ENCODE measurements at regions not wholly inside any gene's neighbourhood (a gene's known extent, or its start where the extent isn't known, plus 50 kb on each side); places are given as distances from the start of the nearest gene placed in this dataset.

DNA sequence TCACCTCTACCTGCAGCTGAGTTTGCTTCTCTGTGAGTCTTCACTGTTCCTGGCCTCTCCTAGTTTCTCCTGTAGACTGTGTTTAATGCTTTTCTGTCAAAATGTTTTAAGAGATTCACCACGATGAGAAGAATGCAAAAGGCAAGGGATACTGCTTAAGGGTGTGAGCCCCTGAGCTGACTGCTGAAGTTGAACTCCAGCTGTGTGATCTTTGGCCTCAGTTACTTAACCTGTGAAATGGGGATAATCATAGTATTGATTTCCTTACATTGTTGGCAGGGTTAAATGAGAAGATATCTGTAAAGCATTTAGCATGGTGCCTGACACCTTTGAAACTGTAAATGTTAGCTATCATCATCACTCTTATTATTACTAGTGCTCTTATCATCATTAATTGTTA lies 230.2 kb upstream of the MYLIP start:
- TF ChIP-seq, protein P1, sequence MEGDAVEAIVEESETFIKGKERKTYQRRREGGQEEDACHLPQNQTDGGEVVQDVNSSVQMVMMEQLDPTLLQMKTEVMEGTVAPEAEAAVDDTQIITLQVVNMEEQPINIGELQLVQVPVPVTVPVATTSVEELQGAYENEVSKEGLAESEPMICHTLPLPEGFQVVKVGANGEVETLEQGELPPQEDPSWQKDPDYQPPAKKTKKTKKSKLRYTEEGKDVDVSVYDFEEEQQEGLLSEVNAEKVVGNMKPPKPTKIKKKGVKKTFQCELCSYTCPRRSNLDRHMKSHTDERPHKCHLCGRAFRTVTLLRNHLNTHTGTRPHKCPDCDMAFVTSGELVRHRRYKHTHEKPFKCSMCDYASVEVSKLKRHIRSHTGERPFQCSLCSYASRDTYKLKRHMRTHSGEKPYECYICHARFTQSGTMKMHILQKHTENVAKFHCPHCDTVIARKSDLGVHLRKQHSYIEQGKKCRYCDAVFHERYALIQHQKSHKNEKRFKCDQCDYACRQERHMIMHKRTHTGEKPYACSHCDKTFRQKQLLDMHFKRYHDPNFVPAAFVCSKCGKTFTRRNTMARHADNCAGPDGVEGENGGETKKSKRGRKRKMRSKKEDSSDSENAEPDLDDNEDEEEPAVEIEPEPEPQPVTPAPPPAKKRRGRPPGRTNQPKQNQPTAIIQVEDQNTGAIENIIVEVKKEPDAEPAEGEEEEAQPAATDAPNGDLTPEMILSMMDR (IDR thresholded peaks at IDR 0.05) = no peak
- no peak for TF ChIP-seq POLR2A (IDR thresholded peaks at IDR 0.05)

Data from ovary (tissue), 3 donors.